ENCODE measurements at regions not wholly inside any gene's neighbourhood (a gene's known extent, or its start where the extent isn't known, plus 50 kb on each side); places are given as distances from the start of the nearest gene placed in this dataset.

DNA sequence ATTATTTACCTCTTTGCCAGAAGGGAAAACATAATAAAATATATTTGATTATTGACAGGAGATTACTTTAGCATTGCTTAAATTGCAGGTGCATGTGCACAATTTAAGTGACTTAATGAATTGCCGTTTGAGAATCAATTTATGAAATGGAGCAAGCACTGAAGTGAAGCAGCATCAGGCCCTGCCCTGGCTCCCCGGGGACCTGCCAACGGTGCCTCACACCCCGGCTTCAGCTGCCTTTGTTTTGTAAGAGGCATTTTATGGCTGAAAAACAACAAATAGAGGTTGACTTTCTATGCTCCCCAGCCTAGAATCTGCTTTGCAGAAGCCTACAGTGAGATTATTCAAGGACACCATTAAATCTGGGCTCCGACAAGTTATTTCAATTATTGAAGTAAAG, 359.1 kb upstream of the IRX4 start:
- no peaks in the 10 kb centered on the region for H3K27me3 ChIP-seq
- no peak for DNase-seq
- H3K9ac ChIP-seq (ENCODE audit: low read depth in 2 of 2, low read length in 2 of 2) = no peak overlapping the region
- H3K36me3 ChIP-seq = no peaks in the 10 kb centered on the region
- no peak overlapping the region for H3K27ac ChIP-seq
- intact Hi-C loops (cut with DNase I) = no loop called here
- H3K4me3 ChIP-seq = no peak overlapping the region
- no peaks in the 10 kb centered on the region for H3K9me3 ChIP-seq
- H3K4me1 ChIP-seq = no peaks in the 10 kb centered on the region
- TF ChIP-seq, protein P1, sequence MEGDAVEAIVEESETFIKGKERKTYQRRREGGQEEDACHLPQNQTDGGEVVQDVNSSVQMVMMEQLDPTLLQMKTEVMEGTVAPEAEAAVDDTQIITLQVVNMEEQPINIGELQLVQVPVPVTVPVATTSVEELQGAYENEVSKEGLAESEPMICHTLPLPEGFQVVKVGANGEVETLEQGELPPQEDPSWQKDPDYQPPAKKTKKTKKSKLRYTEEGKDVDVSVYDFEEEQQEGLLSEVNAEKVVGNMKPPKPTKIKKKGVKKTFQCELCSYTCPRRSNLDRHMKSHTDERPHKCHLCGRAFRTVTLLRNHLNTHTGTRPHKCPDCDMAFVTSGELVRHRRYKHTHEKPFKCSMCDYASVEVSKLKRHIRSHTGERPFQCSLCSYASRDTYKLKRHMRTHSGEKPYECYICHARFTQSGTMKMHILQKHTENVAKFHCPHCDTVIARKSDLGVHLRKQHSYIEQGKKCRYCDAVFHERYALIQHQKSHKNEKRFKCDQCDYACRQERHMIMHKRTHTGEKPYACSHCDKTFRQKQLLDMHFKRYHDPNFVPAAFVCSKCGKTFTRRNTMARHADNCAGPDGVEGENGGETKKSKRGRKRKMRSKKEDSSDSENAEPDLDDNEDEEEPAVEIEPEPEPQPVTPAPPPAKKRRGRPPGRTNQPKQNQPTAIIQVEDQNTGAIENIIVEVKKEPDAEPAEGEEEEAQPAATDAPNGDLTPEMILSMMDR (IDR thresholded peaks at IDR 0.05) = no peak

GRCh38 chr5:2240118-2240904, 357.6 kb upstream of the IRX4 start:
- intact Hi-C loops (cut with DNase I) = no loop called here
- DNase-seq = no peak
- Histone ChIP-seq H3K4me1 (no peaks in the 10 kb centered on the region), H3K4me3 (no peak overlapping the region), H3K9me3 (no peaks in the 10 kb centered on the region), H3K27ac (no peak overlapping the region), H3K27me3 (no peaks in the 10 kb centered on the region), H3K9ac (ENCODE audit: low read depth in 2 of 2, low read length in 2 of 2) (no peak overlapping the region), H3K36me3 (no peaks in the 10 kb centered on the region)
- TF ChIP-seq, protein P1 (IDR thresholded peaks at IDR 0.05) = no peak

DNA sequence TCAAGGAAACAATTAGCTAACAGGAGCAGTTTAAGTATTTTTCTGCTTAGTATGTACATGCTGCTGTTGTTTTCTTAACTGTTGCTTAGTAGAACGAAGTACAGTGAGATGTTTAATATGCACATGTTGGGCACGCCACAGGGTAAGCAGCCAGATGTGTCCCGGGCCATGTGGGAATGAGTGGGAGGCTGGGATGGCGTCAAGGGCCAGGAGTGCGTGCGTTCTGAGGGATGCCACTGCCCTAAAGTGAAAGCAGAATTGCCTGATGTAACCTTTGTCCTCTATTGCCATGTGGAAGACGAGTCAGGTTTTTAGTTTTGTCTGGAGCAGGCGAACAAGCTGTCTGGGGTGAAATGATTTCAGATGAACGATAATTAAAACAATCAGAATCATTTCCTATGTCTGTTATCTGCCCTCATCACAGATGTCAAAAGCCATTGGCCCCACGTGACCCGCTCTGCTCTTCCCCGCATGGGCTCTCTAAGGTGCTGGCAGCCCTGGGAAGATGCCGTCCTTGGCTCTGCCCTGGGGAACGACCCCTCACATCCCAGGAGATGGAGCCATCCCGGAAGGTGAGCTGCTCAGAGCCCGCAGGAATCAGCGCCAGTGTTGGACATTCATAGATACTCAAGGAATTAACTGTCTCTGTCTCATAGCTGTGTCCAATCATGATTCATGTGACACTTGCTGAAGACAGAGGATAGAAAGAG, 356.6 kb upstream of the IRX4 start:
- H3K36me3 ChIP-seq = no peaks in the 10 kb centered on the region
- no peak overlapping the region for H3K4me3 ChIP-seq
- intact Hi-C loops (cut with DNase I) = no loop called here
- no peak overlapping the region for H3K9ac ChIP-seq (ENCODE audit: low read depth in 2 of 2, low read length in 2 of 2)
- TF ChIP-seq, protein P1 (IDR thresholded peaks at IDR 0.05) = no peak
- H3K4me1 ChIP-seq = no peaks in the 10 kb centered on the region
- no peaks in the 10 kb centered on the region for H3K27me3 ChIP-seq
- no peak for DNase-seq
- H3K9me3 ChIP-seq = no peaks in the 10 kb centered on the region
- H3K27ac ChIP-seq = no peak overlapping the region

DNA sequence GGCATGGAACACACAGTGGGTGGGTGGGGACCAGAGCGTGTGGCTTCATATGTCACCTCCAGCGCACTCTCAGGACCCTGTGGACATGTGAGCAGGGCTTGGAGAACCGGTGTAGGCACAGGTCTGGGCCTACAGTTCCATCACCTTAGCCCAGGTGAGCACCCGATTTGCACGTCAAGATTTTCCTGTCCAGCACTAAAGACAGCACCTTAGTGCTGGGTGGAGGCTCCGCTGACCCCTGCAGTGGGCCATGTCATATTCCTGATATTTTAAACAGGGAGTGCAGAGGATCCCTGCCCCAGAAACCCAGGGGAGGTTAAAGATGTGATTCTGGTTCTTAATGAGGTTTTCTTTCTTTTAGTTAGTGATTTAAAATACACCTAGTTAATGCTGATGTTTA, 356.0 kb upstream of the IRX4 start:
- no peak for DNase-seq
- Histone ChIP-seq H3K9me3 (no peaks in the 10 kb centered on the region), H3K4me3 (no peak overlapping the region), H3K36me3 (no peaks in the 10 kb centered on the region), H3K4me1 (no peaks in the 10 kb centered on the region), H3K27ac (no peak overlapping the region), H3K9ac (ENCODE audit: low read depth in 2 of 2, low read length in 2 of 2) (no peak overlapping the region), H3K27me3 (no peaks in the 10 kb centered on the region)
- TF ChIP-seq, protein P1 (IDR thresholded peaks at IDR 0.05) = no peak
- intact Hi-C loops (cut with DNase I) = no loop called here

- H3K27me3 ChIP-seq = no peaks in the 10 kb centered on the region
- DNase-seq = no peak
- H3K9ac ChIP-seq (ENCODE audit: low read depth in 2 of 2, low read length in 2 of 2) = no peak overlapping the region
- no peaks in the 10 kb centered on the region for H3K4me1 ChIP-seq
- TF ChIP-seq, protein P1 (IDR thresholded peaks at IDR 0.05) = no peak
- no peak overlapping the region for H3K27ac ChIP-seq
- no peak overlapping the region for H3K4me3 ChIP-seq
- H3K36me3 ChIP-seq = no peaks in the 10 kb centered on the region
- H3K9me3 ChIP-seq = no peaks in the 10 kb centered on the region
- intact Hi-C loops (cut with DNase I) = no loop called here
Measured at GRCh38 chr5:2227433-2227832, 344.7 kb upstream of the IRX4 start.

Measured in colonic mucosa (tissue), 4 donors.